ENCODE measurements at regions not wholly inside any gene's neighbourhood (a gene's known extent, or its start where the extent isn't known, plus 50 kb on each side); places are given as distances from the start of the nearest gene placed in this dataset.

GRCh38 chr3:124635169-124635539, 95.1 kb upstream of the UMPS start (continued):
- TF ChIP-seq HNF1A (IDR thresholded peaks at IDR 0.05; ENCODE audit: low read depth) (peak; percentile 99), HNF1A (CRISPR knock-in tag; IDR thresholded peaks at IDR 0.05; ENCODE audit: borderline replicate concordance) (peak; percentile 98), CENPX (CRISPR knock-in tag; IDR thresholded peaks at IDR 0.05) (no peak), TFDP1 (CRISPR knock-in tag; IDR thresholded peaks at IDR 0.05; ENCODE audit: borderline replicate concordance) (no peak), MYC (CRISPR knock-in tag; IDR thresholded peaks at IDR 0.05; ENCODE audit: borderline replicate concordance) (no peak), ZNF264 (CRISPR knock-in tag; IDR thresholded peaks at IDR 0.05) (peak; percentile 78), ZNF513 (CRISPR knock-in tag; conservative IDR thresholded peaks at IDR 0.05) (no peak), ZNF12 (CRISPR knock-in tag; IDR thresholded peaks at IDR 0.05) (no peak), ZNF136 (CRISPR knock-in tag; IDR thresholded peaks at IDR 0.05; ENCODE audit: low read depth) (no peak), ZNF639 (CRISPR knock-in tag; conservative IDR thresholded peaks at IDR 0.05) (no peak), PTBP1 (IDR thresholded peaks at IDR 0.05; ENCODE audit: low read depth, low read length, poor library complexity, severe bottlenecking) (no peak), CHD2 (IDR thresholded peaks at IDR 0.05; ENCODE audit: low read depth, low read length) (no peak), ZNF563 (CRISPR knock-in tag; IDR thresholded peaks at IDR 0.05) (no peak), CREM (IDR thresholded peaks at IDR 0.05) (peak; percentile 80), CREM (CRISPR knock-in tag; IDR thresholded peaks at IDR 0.05) (no peak), ZNF282 (IDR thresholded peaks at IDR 0.05; ENCODE audit: partially characterized antibody) (no peak), ZBTB7B (CRISPR knock-in tag; IDR thresholded peaks at IDR 0.05) (peak; percentile 64; the same call in 1 of the 2 replicates), ZEB1 (IDR thresholded peaks at IDR 0.05; ENCODE audit: insufficient replicate concordance, low read depth) (no peak), THAP7 (CRISPR knock-in tag; IDR thresholded peaks at IDR 0.05) (no peak), ZKSCAN5 (CRISPR knock-in tag; IDR thresholded peaks at IDR 0.05) (no peak), LBX2 (CRISPR knock-in tag; IDR thresholded peaks at IDR 0.05; ENCODE audit: borderline replicate concordance) (no peak)

Measured in HepG2 (cell line).